Small intestine (tissue), 7 donors: ENCODE measurements at regions not wholly inside any gene's neighbourhood (a gene's known extent, or its start where the extent isn't known, plus 50 kb on each side); places are given as distances from the start of the nearest gene placed in this dataset.
"Not testable (repeated sequence)": the region's sequence is repeated elsewhere in the genome, so short reads cannot be mapped to it uniquely, and the experiment has no call there.

Source experiments
- DNase-seq, 2 donors: peaks; one replicate each; pipeline versions ENCODE4 v3.0.0 to v3.0.0-alpha.2; 2013
- FAIRE-seq: peaks from 2 replicates; lab custom pipeline; 2012; peaks lifted over from hg19 to GRCh38; lab: Jason Lieb, UNC
- H3K27ac ChIP-seq, 3 donors: one replicate each; pipeline ENCODE4 v1.5.1; 2013; ENCODE audit warnings: low read length in 2 of 3, mild to moderate bottlenecking in 2 of 3, control low read depth in 1 of 3, inconsistent platforms in 1 of 3, low read depth in 1 of 3, moderate library complexity in 1 of 3
- H3K27me3 ChIP-seq, 3 donors: one replicate each; pipeline ENCODE4 v1.6.1; 2013; ENCODE audit warnings: low read length in 3 of 3, inconsistent platforms in 1 of 3; ENCODE audit not compliant: control insufficient read depth in 3 of 3, insufficient read depth in 3 of 3
- H3K36me3 ChIP-seq, 3 donors: one replicate each; pipeline ENCODE4 v1.6.1; 2013; ENCODE audit warnings: low read length in 3 of 3, inconsistent platforms in 1 of 3, low read depth in 1 of 3, mild to moderate bottlenecking in 1 of 3, moderate library complexity in 1 of 3; ENCODE audit not compliant: control insufficient read depth in 3 of 3, insufficient read depth in 2 of 3
- H3K4me1 ChIP-seq, 3 donors: one replicate each; pipeline ENCODE4 v1.6.1; 2013; ENCODE audit warnings: low read length in 2 of 3, inconsistent platforms in 1 of 3, low read depth in 1 of 3, mild to moderate bottlenecking in 1 of 3, moderate library complexity in 1 of 3; ENCODE audit not compliant: control insufficient read depth in 3 of 3, insufficient read depth in 2 of 3
- H3K4me3 ChIP-seq, 3 donors: one replicate each; pipeline ENCODE4 v1.5.1; 2013; ENCODE audit warnings: low read length in 3 of 3, control low read depth in 1 of 3, inconsistent platforms in 1 of 3, low read depth in 1 of 3, mild to moderate bottlenecking in 1 of 3, moderate library complexity in 1 of 3
- H3K9me3 ChIP-seq, 2 donors: one replicate each; pipeline ENCODE4 v1.6.1; 2013; ENCODE audit warnings: low read depth in 1 of 2, low read length in 1 of 2; ENCODE audit not compliant: control insufficient read depth in 2 of 2, insufficient read depth in 1 of 2
- WGBS, 3 donors: extraction: QIAGEN DNeasy Blood & Tissue Kit; methylation state at CpG; one replicate each; pipeline ENCODE4 v1.1.7; 2013; 5-methylcytosine and 5-hydroxymethylcytosine counted together
- donor health status: healthy with polysubstance abuse.
- donor health status: control.
- donor health status: control.
- donor health status: Bipolar disorder and iron deficiency.
- donor health status: healthy.

DNA sequence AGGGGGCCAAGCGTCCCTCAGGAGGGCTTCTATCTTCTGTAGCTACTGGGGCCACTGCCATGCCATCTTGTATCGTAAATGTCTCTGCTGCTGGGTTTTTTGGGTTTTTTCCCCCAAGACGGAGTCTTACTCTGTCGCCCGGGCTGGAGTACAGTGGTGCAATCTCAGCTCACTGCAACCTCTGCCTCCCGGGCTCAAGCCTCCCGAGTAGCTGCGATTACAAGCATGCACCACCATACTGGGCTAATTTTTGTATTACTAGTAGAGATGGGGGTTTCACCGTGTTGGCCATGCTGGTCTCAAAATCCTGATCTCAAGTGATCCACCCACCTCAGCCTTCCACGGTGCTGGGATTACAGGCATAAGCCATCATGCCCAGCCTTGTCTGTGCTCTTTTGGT, 111.3 kb upstream of the LOC128125822 start:
- FAIRE-seq (no peak), DNase-seq (no peak)
- H3K27ac ChIP-seq = no peak overlapping the region
- H3K9me3 ChIP-seq = no peaks in the 10 kb centered on the region
- 91 to 97% (median 93%) methylated on average over 10 of the region's 10 CpGs for WGBS, 3 donors
- peaks cover 0 to 10% (median 0%) of the 10 kb centered on the region in 3 donors for H3K4me1 ChIP-seq
- no peaks in the 10 kb centered on the region for H3K27me3 ChIP-seq
- no peak overlapping the region for H3K4me3 ChIP-seq
- H3K36me3 ChIP-seq = no peaks in the 10 kb centered on the region

GRCh38 chr6:63464060-63464459, 108.2 kb upstream of the LOC128125822 start:
- Histone ChIP-seq H3K27ac (no peak overlapping the region), H3K9me3 (no peaks in the 10 kb centered on the region), H3K4me3 (no peak overlapping the region), H3K27me3 (no peaks in the 10 kb centered on the region), H3K4me1 (peaks cover 0 to 4% (median 0%) of the 10 kb centered on the region in 3 donors), H3K36me3 (no peaks in the 10 kb centered on the region)
- FAIRE-seq (no peak), DNase-seq (no peak)

GRCh38 chr6:63465750-63466149, 106.5 kb upstream of the LOC128125822 start:
- H3K27ac ChIP-seq = no peak overlapping the region
- FAIRE-seq = no peak
- WGBS, 3 donors = 86 to 94% (median 88%) methylated on average over 2 of the region's 2 CpGs

DNA sequence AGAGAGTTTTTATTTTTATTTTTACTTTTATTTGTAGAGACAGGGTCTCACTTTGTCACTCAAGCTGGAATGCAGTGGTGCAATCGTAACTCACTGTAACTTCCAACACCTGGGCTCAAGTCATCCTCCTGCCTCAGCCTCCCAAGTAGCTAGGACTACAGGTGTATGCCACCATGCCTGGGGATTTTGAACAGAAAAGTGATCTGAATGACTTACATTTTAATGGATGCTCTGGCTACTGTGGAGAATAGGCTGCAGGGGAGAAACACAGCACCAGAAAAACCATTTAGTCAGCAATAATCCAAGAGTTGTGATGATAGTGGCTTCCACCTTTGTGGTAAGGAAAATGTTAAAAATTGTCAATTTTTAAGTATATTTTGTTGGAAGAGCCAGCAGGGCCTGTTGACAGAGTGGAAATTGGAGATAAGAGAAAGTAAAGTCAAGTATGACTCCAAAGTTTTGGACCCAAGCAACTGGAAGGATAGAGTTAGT, 106.0 kb upstream of the LOC128125822 start:
- DNase-seq (no peak), FAIRE-seq (no peak)
- H3K36me3 ChIP-seq = no peaks in the 10 kb centered on the region
- no peaks in the 10 kb centered on the region for H3K9me3 ChIP-seq
- H3K27ac ChIP-seq = no peak overlapping the region
- 86 to 94% (median 88%) methylated on average over 1 of the region's 1 CpG for WGBS, 3 donors
- H3K4me1 ChIP-seq = no peaks in the 10 kb centered on the region
- no peaks in the 10 kb centered on the region for H3K27me3 ChIP-seq
- H3K4me3 ChIP-seq = no peak overlapping the region

More at GRCh38 chr6:63465750-63466149, 106.5 kb upstream of the LOC128125822 start:
- DNase-seq = no peak
- Histone ChIP-seq H3K36me3 (no peaks in the 10 kb centered on the region), H3K4me1 (no peaks in the 10 kb centered on the region), H3K9me3 (no peaks in the 10 kb centered on the region), H3K4me3 (no peak overlapping the region), H3K27me3 (no peaks in the 10 kb centered on the region)

DNA sequence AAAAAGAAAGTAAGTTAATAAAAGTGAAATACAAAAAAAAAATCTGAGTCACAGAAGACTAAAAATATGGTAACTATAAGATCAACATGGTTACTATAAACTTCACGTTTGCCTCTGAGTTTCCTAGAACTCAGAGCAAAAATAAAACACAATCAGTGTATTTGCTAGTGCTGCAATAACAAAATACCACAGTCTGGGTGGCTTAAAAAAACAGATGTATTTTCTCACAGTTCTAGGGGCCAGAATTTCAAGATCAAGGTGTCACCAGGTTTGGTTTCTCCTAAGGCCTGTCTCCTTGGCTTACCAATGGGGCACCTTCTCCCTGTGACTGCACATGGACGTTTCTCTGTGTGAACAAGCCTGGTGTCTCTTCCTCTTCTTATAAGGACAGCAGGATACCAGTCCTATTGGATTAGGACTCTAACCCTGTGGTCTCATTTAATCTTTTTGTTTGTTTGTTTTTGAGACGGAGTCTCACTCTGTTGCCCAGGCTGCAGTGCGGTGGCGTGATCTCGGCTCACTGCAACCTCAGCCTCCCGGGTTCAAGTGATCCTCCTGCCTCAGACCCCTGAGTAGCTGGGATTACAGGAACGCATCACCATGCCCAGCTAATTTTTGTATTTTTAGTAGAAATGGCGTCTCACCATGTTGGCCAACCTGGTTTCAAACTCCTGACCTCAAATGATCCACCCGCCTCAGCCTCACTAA, 104.9 kb upstream of the LOC128125822 start:
- H3K36me3 ChIP-seq = no peaks in the 10 kb centered on the region
- H3K9me3 ChIP-seq = peaks cover 0 to 3% of the 10 kb centered on the region in 2 donors
- DNase-seq (no peak), FAIRE-seq (no peak)
- no peaks in the 10 kb centered on the region for H3K27me3 ChIP-seq
- no peak overlapping the region for H3K27ac ChIP-seq
- no peak overlapping the region for H3K4me3 ChIP-seq
- WGBS, 3 donors = 84 to 90% (median 87%) methylated on average over 10 of the region's 10 CpGs
- no peaks in the 10 kb centered on the region for H3K4me1 ChIP-seq

GRCh38 chr6:63471145-63471544, 101.1 kb upstream of the LOC128125822 start:
- not testable (repeated sequence) for H3K4me1 ChIP-seq, FAIRE-seq, H3K27ac ChIP-seq, H3K9me3 ChIP-seq, H3K27me3 ChIP-seq, H3K4me3 ChIP-seq, H3K36me3 ChIP-seq, DNase-seq
- 89 to 100% (median 90%) methylated on average over 2 of the region's 2 CpGs for WGBS, 3 donors

DNA sequence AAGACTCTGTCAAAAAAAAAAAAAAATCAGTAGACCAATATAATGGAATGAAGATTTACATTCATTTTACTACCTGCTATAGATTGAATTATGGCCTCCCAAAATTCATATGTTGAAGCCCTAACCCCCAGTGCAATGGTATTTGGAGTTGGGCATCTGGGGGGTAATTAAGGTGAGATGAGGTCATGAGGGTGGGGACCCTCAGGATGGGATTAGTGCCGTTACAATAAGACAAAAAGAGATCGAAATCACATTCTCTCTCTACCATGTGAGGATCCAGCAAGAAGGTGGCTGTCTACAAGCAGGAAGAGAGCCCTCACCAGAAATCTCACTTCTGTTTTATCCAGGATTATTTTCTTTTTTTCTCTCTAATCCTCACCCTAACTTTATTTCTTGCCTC, 100.6 kb upstream of the LOC128125822 start:
- H3K9me3 ChIP-seq = peaks cover 0 to 3% of the 10 kb centered on the region in 2 donors
- DNase-seq = no peak
- H3K4me1 ChIP-seq = peaks cover 0 to 10% (median 0%) of the 10 kb centered on the region in 3 donors
- H3K4me3 ChIP-seq = no peak overlapping the region
- no peaks in the 10 kb centered on the region for H3K27me3 ChIP-seq
- no peak overlapping the region for H3K27ac ChIP-seq
- 69 to 95% (median 86%) methylated on average over 2 of the region's 2 CpGs for whole genome bisulfite sequencing, 3 donors
- H3K36me3 ChIP-seq = no peaks in the 10 kb centered on the region
- no peak for FAIRE-seq

DNA sequence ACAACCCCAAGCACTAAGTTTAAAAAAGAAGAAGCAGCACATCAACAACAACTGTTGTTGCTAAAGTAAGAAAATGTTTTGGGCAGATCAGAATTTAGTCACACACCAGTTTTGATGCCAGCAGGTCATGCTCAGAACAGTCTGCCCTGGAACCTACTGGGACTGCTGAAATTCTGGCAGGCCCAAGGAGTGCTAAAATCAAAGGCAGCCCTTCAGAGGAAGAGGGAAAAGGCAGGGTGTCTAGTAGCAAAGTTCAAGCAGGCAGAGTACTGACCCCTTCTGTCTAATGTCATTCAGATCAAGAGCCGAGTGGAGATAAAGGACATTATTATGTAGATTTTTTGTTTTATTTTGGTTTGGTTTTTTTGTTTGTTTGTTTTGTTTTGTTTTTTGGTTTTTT, 96.6 kb upstream of the LOC128125822 start:
- H3K36me3 ChIP-seq = no peaks in the 10 kb centered on the region
- 42 to 52% (median 52%) methylated on average over 1 of the region's 1 CpG for WGBS, 3 donors
- FAIRE-seq = no peak

More for the DNA sequence above, 96.6 kb upstream of the LOC128125822 start:
- peaks cover 0 to 15% (median 0%) of the 10 kb centered on the region in 3 donors for H3K4me1 ChIP-seq
- DNase-seq = no peak
- peaks cover 0 to 3% of the 10 kb centered on the region in 2 donors for H3K9me3 ChIP-seq
- no peak overlapping the region for H3K4me3 ChIP-seq
- no peak overlapping the region for H3K27ac ChIP-seq
- no peaks in the 10 kb centered on the region for H3K27me3 ChIP-seq
